DMS153 treated with DMSO at 0.1 percent for 48 hours (cell line): ENCODE measurements at regions not wholly inside any gene's neighbourhood (a gene's known extent, or its start where the extent isn't known, plus 50 kb on each side); places are given as distances from the start of the nearest gene placed in this dataset.
"Not testable (repeated sequence)": the region's sequence is repeated elsewhere in the genome, so short reads cannot be mapped to it uniquely, and the experiment has no call there.

Experiments
- DNase-seq: peaks from one replicate; lab custom pipeline; 2025; ENCODE audit not compliant: unreplicated experiment; lab: John Stamatoyannopoulos, UW

- DNase-seq, result no peak
Observed at GRCh38 chr1:3989465-3989864, 89.4 kb upstream of the C1orf174 start.

- DNase-seq, result no peak
Observed at GRCh38 chr1:3992103-3992556, 92.1 kb upstream of the C1orf174 start.

- no peak for DNase-seq
Observed at GRCh38 chr1:3992746-3993145, 92.7 kb upstream of the C1orf174 start.

- DNase-seq, result no peak
Observed at GRCh38 chr1:3993619-3994375, 93.7 kb upstream of the C1orf174 start.

- DNase-seq, result no peak
Observed at GRCh38 chr1:3995141-3995780, 95.2 kb upstream of the C1orf174 start.

- DNase-seq, result no peak
Observed at GRCh38 chr1:3996846-3997705, 97.0 kb upstream of the C1orf174 start.

- no peak for DNase-seq
Observed at GRCh38 chr1:3998086-3998485, 98.0 kb upstream of the C1orf174 start.

- DNase-seq, result not testable (repeated sequence)
Observed at GRCh38 chr1:3999514-3999913, 99.4 kb upstream of the C1orf174 start.

GRCh38 chr1:3999941-4000735 is 100.1 kb upstream of the C1orf174 start:
- no peak for DNase-seq

- no peak for DNase-seq
Observed at GRCh38 chr1:4000811-4001251, 100.8 kb upstream of the C1orf174 start.

- no peak for DNase-seq
Observed at GRCh38 chr1:4001461-4001860, 101.4 kb upstream of the C1orf174 start.

- DNase-seq, result no peak
Observed at GRCh38 chr1:4002061-4002521, 102.0 kb upstream of the C1orf174 start.

- no peak for DNase-seq
Observed at GRCh38 chr1:4002741-4003140, 102.7 kb upstream of the C1orf174 start.

GRCh38 chr1:4003846-4004505 is 103.9 kb upstream of the C1orf174 start:
- no peak for DNase-seq

- no peak for DNase-seq
Observed at GRCh38 chr1:4004635-4005430, 104.8 kb upstream of the C1orf174 start.

GRCh38 chr1:4005431-4005830 is 105.4 kb upstream of the C1orf174 start:
- DNase-seq, result no peak

- no peak for DNase-seq
Observed at GRCh38 chr1:4006676-4007374, 106.8 kb upstream of the C1orf174 start.

GRCh38 chr1:4010284-4010683 is 110.2 kb upstream of the C1orf174 start:
- DNase-seq, result no peak
